CD4-positive, CD25-positive, alpha-beta regulatory T cell (primary cell): ENCODE measurements at regions not wholly inside any gene's neighbourhood (a gene's known extent, or its start where the extent isn't known, plus 50 kb on each side); places are given as distances from the start of the nearest gene placed in this dataset.

ENCODE experiments used
- ATAC-seq, 2 donors: fragments of 150-1000 bp; cut with Tn5 transposase; one replicate each; pipeline ENCODE4 v1.10.0; 2021; ENCODE audit warnings: low read depth in 2 of 2, moderate number of reproducible peaks in 2 of 2, moderate library complexity in 1 of 2
- DNase-seq, 3 donors: peaks; one replicate each; pipeline versions ENCODE4 v3.0.0 to v3.0.0-alpha.2; 2012 to 2022; ENCODE audit warnings: mixed read lengths in 1 of 3
- H3K27ac ChIP-seq: one replicate; pipeline ENCODE4 v1.7.0; 2013; ENCODE audit warnings: mild to moderate bottlenecking, low read length; ENCODE audit not compliant: insufficient read depth, poor library complexity, severe bottlenecking
- H3K27me3 ChIP-seq: one replicate; pipeline ENCODE4 v1.7.0; 2013; ENCODE audit warnings: low read length; ENCODE audit not compliant: control insufficient read depth, insufficient read depth
- H3K36me3 ChIP-seq: one replicate; pipeline ENCODE4 v1.7.0; 2013; ENCODE audit warnings: mild to moderate bottlenecking, low read length, moderate library complexity; ENCODE audit not compliant: control insufficient read depth, insufficient read depth
- H3K4me1 ChIP-seq: 2 replicates; pipeline ENCODE4 v1.7.0; 2013; ENCODE audit warnings: mild to moderate bottlenecking, low read length; ENCODE audit not compliant: insufficient read depth, control insufficient read depth, poor library complexity, severe bottlenecking
- H3K4me3 ChIP-seq: one replicate; pipeline ENCODE4 v1.7.0; 2013; ENCODE audit warnings: low read depth, mild to moderate bottlenecking, low read length, moderate library complexity
- H3K9me3 ChIP-seq, 2 experiments: 1 replicate in 1 of 2; 2 replicates in 1 of 2; pipeline ENCODE4 v1.7.0; 2013; ENCODE audit warnings: low read length in 2 of 2, mild to moderate bottlenecking in 1 of 2, moderate library complexity in 1 of 2; ENCODE audit not compliant: control insufficient read depth in 2 of 2
- H3K27ac Mint-ChIP-seq, 3 donors: one replicate each; pipeline ENCODE4 v1.8.0; 2020 to 2022; ENCODE audit warnings: mild to moderate bottlenecking in 3 of 3, mixed read lengths in 3 of 3, moderate library complexity in 2 of 3
- H3K27me3 Mint-ChIP-seq: one replicate; pipeline ENCODE4 v1.8.0; 2022; ENCODE audit warnings: mild to moderate bottlenecking, mixed read lengths
- H3K36me3 Mint-ChIP-seq: one replicate; pipeline ENCODE4 v1.8.0; 2020; ENCODE audit warnings: mixed read lengths
- H3K4me1 Mint-ChIP-seq, 4 donors: one replicate each; pipeline ENCODE4 v1.8.0; 2020 to 2022; ENCODE audit warnings: mixed read lengths in 4 of 4, mild to moderate bottlenecking in 1 of 4
- H3K4me3 Mint-ChIP-seq, 4 donors: one replicate each; pipeline ENCODE4 v1.8.0; 2020 to 2022; ENCODE audit warnings: mild to moderate bottlenecking in 4 of 4, mixed read lengths in 4 of 4, moderate library complexity in 3 of 4
- H3K9me3 Mint-ChIP-seq, 7 donors: one replicate each; pipeline ENCODE4 v1.8.0; 2020 to 2022; ENCODE audit warnings: mixed read lengths in 7 of 7, mild to moderate bottlenecking in 3 of 7, moderate library complexity in 2 of 7

DNA sequence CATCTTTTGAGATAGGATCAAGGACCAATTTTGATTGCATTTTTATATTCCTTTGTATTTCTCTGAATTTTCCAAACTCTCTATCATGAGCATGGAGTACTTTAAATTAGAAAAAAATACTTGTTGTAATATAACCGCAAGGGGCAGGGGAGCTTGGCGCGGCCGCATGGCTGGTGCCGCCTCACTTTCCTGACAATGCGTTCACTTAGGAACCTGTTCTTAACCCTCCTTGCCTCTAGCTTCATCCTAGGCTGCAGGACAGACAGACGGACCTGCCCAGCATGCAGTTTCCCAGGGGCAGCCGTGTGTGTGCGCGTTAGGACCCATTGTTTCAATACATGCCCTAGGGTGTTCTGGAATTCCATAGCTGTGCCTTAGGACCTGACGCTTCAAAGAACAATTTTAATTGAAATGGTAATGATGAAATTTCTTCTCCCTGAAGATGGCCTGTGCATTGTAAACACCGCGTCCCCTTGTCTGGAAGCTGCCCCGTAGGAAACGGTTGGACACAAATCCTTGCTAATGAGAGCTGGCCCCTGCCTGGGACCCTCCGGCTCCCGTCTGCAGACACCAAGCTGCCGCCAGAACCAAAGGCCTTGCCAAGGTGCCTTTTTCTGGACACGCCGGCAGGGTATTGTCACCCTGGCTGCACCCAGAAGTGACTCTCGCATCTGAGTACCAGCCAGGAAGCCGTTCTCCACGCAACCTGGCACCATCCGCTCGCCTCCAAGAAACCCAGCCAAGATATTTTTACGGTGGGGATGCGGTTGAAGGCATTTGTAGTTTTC is 466.4 kb downstream of the NPHP4 start:
- no peaks in the 10 kb centered on the region for H3K4me1 ChIP-seq
- Mint-ChIP-seq H3K4me3 (no peak overlapping the region), H3K4me1 (peaks cover 0 to 3% (median 0%) of the 10 kb centered on the region in 4 donors), H3K9me3 (peaks cover 0 to 7% (median 0%) of the 10 kb centered on the region in 7 donors), H3K27me3 (peaks cover 21% of the 10 kb centered on the region), H3K27ac (no peak overlapping the region), H3K36me3 (no peaks in the 10 kb centered on the region)
- H3K27me3 ChIP-seq: no peaks in the 10 kb centered on the region
- ATAC-seq (no peak), DNase-seq (no peak)
- no peak overlapping the region for H3K27ac ChIP-seq
- peaks cover 0 to 6% of the 10 kb centered on the region in 2 experiments for H3K9me3 ChIP-seq
- H3K36me3 ChIP-seq: no peaks in the 10 kb centered on the region
- no peak overlapping the region for H3K4me3 ChIP-seq

DNA sequence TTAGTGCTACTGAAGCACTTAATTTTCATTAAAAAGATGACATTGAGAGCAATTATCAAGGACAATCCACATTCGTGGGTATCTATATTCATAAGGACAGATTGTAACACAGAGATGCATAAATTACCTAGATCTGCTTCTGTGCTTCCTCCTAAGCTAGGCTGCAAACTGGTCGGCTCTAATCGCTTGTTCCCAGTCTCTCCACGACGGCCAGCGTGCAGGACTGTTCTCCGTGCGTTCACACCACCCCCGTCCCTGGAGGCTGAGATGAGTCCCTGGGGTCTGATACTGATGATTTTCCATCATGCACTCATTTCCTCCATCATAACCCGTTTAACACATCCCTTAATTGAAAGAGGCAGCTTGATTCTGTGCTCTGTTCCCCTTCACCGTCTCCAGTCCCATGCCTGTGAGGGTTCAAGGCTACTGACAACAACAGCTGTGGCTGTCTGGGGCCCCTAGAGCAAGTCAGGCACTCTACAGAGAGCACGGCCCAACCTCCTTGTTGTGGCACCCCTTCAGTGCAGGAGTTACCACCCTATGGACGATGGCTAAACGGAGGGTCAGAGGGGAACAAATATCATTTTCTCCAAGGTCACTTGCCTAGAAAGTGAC is 469.6 kb downstream of the NPHP4 start:
- Mint-ChIP-seq H3K4me1 (peaks cover 0 to 3% (median 0%) of the 10 kb centered on the region in 4 donors), H3K4me3 (no peak overlapping the region), H3K9me3 (peaks cover 0 to 4% (median 0%) of the 10 kb centered on the region in 7 donors), H3K27ac (no peak overlapping the region), H3K27me3 (peaks cover 17% of the 10 kb centered on the region), H3K36me3 (no peaks in the 10 kb centered on the region)
- ATAC-seq: no peak
- no peak for DNase-seq
- no peak overlapping the region for H3K4me3 ChIP-seq
- H3K9me3 ChIP-seq: no peaks in the 10 kb centered on the region
- H3K27ac ChIP-seq: no peak overlapping the region
- no peaks in the 10 kb centered on the region for H3K36me3 ChIP-seq
- no peaks in the 10 kb centered on the region for H3K27me3 ChIP-seq
- no peaks in the 10 kb centered on the region for H3K4me1 ChIP-seq

DNA sequence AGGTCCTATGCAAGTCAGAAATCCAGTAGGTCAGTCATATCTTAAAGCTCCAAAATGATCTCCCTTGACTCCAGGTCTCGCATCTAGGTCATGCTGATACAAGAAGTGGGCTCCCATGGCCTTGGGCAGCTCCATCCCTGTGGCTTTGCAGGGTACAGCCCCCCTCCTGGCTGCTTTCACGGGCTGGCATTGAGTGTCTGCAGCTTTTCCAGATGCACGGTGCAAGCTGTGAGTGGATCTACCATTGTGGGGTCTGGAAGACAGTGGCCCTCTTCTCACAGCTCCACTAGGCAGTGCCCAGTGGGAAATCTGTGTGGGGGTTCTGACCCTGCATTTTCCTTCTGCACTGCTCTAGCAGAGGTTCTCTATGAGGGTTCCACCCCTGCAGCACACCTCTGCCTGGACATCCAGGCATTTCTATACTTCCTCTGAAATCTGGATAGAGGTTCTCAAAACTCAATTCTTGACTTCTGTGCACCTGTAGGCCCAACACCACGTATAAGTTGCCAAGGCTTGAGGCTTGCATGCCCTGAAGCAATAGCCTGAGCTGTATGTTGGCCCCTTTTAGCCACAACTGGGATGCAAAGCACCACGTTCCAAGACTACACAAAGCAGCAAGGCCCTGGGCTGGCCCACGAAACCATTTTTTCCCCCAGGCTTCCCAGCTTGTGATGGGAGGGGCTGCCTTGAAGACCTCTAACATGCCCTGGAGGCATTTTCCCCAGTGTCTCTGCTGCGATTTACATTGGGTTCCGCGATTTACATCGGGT is 472.7 kb downstream of the NPHP4 start:
- no peak overlapping the region for H3K27ac Mint-ChIP-seq
- no peaks in the 10 kb centered on the region for H3K36me3 ChIP-seq
- H3K27me3 ChIP-seq: no peaks in the 10 kb centered on the region
- H3K27me3 Mint-ChIP-seq: peaks cover 19% of the 10 kb centered on the region
- ATAC-seq (no peak), DNase-seq (no peak)
- H3K4me3 ChIP-seq: no peak overlapping the region
- no peaks in the 10 kb centered on the region for H3K36me3 Mint-ChIP-seq
- H3K9me3 Mint-ChIP-seq: peaks cover 0 to 4% (median 0%) of the 10 kb centered on the region in 7 donors
- no peaks in the 10 kb centered on the region for H3K4me1 ChIP-seq
- no peak overlapping the region for H3K4me3 Mint-ChIP-seq
- H3K9me3 ChIP-seq: no peaks in the 10 kb centered on the region
- peaks cover 0 to 3% (median under 1%) of the 10 kb centered on the region in 4 donors for H3K4me1 Mint-ChIP-seq
- H3K27ac ChIP-seq: no peak overlapping the region

DNA sequence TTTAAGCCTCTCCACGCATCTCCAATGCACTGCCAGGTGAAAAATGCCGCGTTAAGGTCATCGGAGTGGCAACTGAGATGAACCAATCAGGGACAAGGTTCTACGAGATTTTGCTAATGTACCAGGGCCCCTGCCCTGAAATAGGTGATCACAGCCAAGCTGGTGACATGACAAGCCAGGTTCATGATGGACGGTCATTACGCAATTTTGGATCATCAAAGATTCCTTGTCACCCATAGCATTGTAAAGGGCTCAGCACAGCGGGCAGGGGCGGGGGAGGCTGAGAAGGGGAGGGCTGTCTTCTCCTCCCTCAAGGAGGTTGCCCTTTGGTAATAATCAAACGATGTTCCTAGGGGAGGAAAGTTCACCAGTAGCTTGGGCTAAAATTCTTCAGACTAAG is 475.5 kb downstream of the NPHP4 start:
- DNase-seq (no peak), ATAC-seq (no peak)
- H3K27ac Mint-ChIP-seq: no peak overlapping the region
- peaks cover 0 to 5% (median 2%) of the 10 kb centered on the region in 4 donors for H3K4me1 Mint-ChIP-seq
- Histone ChIP-seq H3K9me3 (no peaks in the 10 kb centered on the region), H3K27me3 (no peaks in the 10 kb centered on the region), H3K36me3 (no peaks in the 10 kb centered on the region), H3K4me3 (no peak overlapping the region), H3K4me1 (no peaks in the 10 kb centered on the region), H3K27ac (no peak overlapping the region)
- H3K4me3 Mint-ChIP-seq: no peak overlapping the region
- peaks cover 21% of the 10 kb centered on the region for H3K27me3 Mint-ChIP-seq
- peaks cover 0 to 2% (median 0%) of the 10 kb centered on the region in 7 donors for H3K9me3 Mint-ChIP-seq
- no peaks in the 10 kb centered on the region for H3K36me3 Mint-ChIP-seq

DNA sequence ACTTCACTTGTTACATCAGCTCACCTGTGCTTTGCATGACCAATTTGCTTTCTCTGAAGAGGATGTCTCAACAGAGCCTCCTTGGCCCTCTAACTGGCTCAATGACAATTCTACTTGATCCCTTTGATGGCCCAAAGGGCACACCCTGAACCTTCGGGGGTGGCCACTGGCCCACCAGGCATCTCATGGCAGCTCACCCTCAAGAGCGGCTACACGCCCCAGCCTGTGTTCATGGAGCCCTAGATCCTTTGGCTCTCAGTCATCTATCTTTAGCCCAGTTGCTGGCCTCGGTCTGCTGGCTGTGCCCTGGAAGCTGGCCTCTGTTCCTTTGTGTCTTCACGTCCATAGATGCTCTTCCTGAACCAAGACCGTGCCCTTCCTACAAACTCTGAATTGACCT is 476.7 kb downstream of the NPHP4 start:
- Mint-ChIP-seq H3K36me3 (no peaks in the 10 kb centered on the region), H3K27ac (no peak overlapping the region), H3K9me3 (peaks cover 0 to 2% (median 0%) of the 10 kb centered on the region in 7 donors), H3K27me3 (peaks cover 25% of the 10 kb centered on the region), H3K4me3 (no peak overlapping the region), H3K4me1 (peaks cover 0 to 5% (median 2%) of the 10 kb centered on the region in 4 donors)
- no peaks in the 10 kb centered on the region for H3K4me1 ChIP-seq
- H3K36me3 ChIP-seq: no peaks in the 10 kb centered on the region
- DNase-seq: no peak
- H3K27ac ChIP-seq: no peak overlapping the region
- no peak for ATAC-seq
- H3K9me3 ChIP-seq: no peaks in the 10 kb centered on the region
- no peaks in the 10 kb centered on the region for H3K27me3 ChIP-seq
- H3K4me3 ChIP-seq: no peak overlapping the region

DNA sequence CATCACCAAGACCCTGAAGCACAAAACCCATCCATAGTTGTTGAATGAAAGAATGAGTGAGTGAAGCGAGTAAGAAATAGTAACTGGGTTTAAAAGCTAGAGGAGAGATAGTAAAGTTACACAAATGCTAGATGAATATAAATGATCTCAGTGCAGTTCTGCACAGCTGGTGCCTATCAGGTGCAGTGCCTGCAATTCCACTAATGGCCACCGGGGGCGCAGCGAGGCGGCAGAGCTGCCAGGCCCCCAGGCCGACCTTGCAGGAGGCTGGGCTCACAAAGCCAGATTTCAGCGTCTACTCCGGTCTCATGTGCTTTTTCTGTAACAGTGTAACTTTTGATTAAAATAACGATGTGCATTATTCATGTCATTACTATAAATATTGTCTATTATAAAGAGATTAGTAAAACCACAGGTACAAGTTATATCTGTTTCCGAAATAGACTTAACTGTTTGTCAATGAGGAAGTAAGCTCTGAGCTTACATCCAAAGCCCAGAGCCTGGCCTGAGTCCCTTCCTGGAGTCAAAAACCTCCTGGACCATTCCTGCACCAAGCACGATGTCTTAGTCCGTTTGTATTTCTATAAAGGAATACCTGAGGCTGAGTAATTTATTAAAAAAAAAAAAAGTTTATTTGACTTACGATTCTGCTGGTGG is 477.6 kb downstream of the NPHP4 start:
- H3K4me3 Mint-ChIP-seq: no peak overlapping the region
- peak; percentile 43 to 60 (median 45) for DNase-seq
- Histone ChIP-seq H3K36me3 (no peaks in the 10 kb centered on the region), H3K9me3 (no peaks in the 10 kb centered on the region), H3K27ac (no peak overlapping the region), H3K27me3 (no peaks in the 10 kb centered on the region), H3K4me3 (no peak overlapping the region), H3K4me1 (peaks cover 5% of the 10 kb centered on the region)
- H3K4me1 Mint-ChIP-seq: peaks cover 0 to 9% (median 2%) of the 10 kb centered on the region in 4 donors
- H3K36me3 Mint-ChIP-seq: no peaks in the 10 kb centered on the region
- H3K27me3 Mint-ChIP-seq: peaks cover 25% of the 10 kb centered on the region
- H3K27ac Mint-ChIP-seq: peak overlapping the region in 1 of 3 donors; percentile 58
- H3K9me3 Mint-ChIP-seq: peaks cover 0 to 2% (median 0%) of the 10 kb centered on the region in 7 donors
- ATAC-seq: peak; percentile 49 to 60

DNA sequence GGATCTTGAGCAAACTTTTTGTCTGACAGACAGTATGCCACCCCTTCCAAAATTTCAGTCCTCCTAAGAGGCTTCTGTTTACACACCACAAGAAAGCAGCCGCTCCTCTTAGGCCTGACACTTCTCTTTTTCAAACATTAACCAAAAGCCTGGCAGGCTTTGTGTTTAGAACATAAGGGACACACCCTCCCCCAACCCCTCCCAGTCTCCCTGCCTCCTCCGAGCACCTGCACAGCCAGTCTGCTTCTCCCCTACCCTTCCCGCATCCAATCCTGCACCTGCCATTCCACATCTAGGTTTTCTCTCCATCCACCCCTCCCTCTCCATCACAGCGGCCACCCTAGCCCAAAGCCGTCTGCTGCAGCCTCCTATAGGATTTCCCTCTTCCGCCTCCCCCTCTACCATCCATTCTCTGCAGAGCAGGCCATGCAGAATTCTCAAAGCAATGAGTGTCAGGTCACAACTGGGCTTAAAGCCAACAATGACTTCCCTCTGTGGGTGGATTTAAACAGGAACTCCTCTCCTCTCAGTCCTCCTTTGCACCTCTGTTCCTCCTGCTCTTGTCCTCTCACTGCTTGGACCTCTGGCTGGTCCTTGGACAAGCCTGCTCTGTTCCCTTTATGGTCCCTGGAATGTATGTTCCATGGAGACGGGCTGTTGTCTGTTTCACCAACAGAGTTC is 478.2 kb downstream of the NPHP4 start:
- Mint-ChIP-seq H3K9me3 (peaks cover 0 to 3% (median 0%) of the 10 kb centered on the region in 7 donors), H3K36me3 (no peaks in the 10 kb centered on the region), H3K27me3 (peaks cover 25% of the 10 kb centered on the region), H3K27ac (no peak overlapping the region), H3K4me1 (peaks cover 0 to 12% (median 3%) of the 10 kb centered on the region in 4 donors), H3K4me3 (no peak overlapping the region)
- no peak overlapping the region for H3K4me3 ChIP-seq
- H3K27me3 ChIP-seq: no peaks in the 10 kb centered on the region
- DNase-seq (no peak), ATAC-seq (no peak)
- H3K9me3 ChIP-seq: no peaks in the 10 kb centered on the region
- H3K27ac ChIP-seq: no peak overlapping the region
- no peaks in the 10 kb centered on the region for H3K36me3 ChIP-seq
- peaks cover 5% of the 10 kb centered on the region for H3K4me1 ChIP-seq
